SHP77 (cell line): ENCODE measurements at regions not wholly inside any gene's neighbourhood (a gene's known extent, or its start where the extent isn't known, plus 50 kb on each side); places are given as distances from the start of the nearest gene placed in this dataset.
"Not testable (repeated sequence)": the region's sequence is repeated elsewhere in the genome, so short reads cannot be mapped to it uniquely, and the experiment has no call there.

ENCODE experiments used
- DNase-seq, 2 experiments: peaks; one replicate each; lab custom pipeline; 2025; lab: John Stamatoyannopoulos, UW

GRCh38 chr4:30450474-30450873 is 269.7 kb upstream of the PCDH7 start:
- no peak for DNase-seq

GRCh38 chr4:30454504-30454903 is 265.7 kb upstream of the PCDH7 start:
- DNase-seq, result no peak

DNA sequence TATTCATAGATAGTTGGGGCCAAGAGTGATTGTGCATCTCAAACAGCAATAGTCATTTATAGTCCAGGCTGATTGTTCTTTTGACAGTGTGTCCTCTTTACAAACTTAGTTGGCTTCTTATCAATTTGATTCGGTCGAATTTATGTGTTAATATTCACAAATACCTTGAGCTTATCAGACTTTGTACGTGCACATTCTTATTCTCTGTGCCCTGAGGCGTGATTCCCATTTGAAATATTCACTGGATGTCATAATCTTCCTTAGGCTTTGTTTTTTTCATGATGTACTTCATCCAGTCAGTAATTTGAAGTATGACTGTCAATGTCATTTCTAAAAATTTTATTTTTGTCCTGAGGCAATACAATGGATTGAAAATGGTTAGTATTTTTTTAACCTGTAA is 263.5 kb upstream of the PCDH7 start:
- no peak for DNase-seq

DNA sequence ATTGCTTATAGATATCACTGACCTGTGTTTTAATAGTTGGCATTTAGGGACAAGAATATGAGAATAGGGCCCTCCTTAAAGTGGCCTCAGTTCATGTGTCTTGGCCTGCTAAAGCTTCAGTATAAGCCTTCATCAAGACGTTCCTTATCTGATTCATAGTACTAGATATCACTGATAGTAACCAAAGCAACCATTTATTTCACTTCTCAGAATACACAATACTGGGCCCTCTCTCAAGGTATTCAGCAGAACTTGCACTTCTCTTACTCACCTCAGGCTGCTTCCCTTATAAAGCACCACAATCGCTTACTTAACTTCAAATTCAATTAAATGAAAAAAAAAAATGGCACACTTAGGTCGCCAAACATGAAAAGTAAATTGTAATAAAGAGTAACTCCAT is 259.4 kb upstream of the PCDH7 start:
- no peak for DNase-seq

- no peak for DNase-seq
Measured at GRCh38 chr4:30461218-30461617, 259.0 kb upstream of the PCDH7 start.

GRCh38 chr4:30462445-30463090 is 257.6 kb upstream of the PCDH7 start:
- no peak for DNase-seq

DNA sequence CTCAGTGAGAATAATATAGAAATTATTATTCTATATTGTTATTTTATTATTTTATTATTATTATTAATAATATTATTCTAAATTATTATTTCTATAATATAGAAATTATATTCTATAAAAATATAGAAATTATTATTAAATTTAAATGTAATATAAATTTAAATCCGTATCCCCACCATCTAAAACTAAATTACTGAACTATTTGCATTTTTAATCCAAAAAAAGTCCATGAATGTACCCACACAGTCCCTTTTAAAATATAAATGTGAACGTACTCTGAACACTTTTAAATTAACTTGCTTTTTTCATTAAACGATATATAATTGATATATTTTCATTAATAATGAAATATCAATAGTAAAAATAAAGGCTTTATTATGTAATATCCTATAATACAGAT is 248.3 kb upstream of the PCDH7 start:
- no peak for DNase-seq

GRCh38 chr4:30473225-30473624 is 246.9 kb upstream of the PCDH7 start:
- DNase-seq, result no peak

GRCh38 chr4:30495251-30495650 is 224.9 kb upstream of the PCDH7 start:
- no peak for DNase-seq

DNA sequence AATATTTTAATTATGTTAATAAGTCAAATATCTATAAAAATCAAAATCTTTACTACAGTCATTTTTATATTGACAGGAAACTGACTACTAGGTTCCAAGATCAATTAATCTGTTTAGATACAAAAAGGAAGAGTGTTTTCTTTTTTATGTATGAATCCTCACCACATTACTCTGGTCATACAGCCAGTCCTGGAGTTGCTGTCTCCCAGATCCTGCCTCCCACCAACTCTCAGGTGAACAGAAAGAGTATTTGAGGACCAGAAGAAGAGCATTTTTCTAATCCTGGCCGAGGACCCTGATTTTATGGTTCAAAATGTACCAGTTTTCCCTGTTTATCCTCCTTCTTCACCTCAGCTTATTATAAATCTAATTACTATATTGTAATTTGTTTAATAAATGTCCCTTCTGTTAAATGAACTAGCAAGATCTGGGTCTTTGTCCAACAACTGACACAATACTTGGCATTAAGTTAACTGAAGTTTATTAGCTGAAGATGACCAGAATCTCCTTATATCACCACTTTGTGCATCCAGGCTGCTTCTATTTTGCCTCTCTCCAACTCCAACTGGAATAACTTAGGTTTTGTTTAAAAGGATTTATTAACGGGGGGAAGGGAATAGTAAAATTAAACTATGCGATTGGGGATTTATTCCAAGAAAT is 224.4 kb upstream of the PCDH7 start:
- DNase-seq, result no peak

GRCh38 chr4:30511751-30512150 is 208.4 kb upstream of the PCDH7 start:
- DNase-seq, result no peak

DNA sequence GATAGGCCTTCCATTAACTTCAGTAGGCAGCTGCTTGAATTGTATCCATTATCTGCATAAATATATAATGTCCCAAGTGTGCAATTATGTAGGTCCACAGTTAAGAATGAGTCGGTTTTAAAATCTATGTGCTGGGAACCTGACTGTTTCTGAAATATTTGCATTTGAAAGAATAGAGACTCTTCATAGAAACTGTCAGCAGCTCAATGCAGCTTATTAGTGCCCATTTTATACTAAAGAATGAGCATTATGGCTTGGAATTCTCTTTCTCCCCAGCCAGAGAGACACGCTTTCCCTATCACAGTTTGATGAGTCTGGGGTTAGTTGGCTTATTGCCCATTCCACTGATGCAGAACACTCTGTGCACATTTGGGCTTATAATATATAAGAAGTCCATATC is 202.0 kb upstream of the PCDH7 start:
- no peak for DNase-seq

GRCh38 chr4:30525662-30526315 is 194.4 kb upstream of the PCDH7 start:
- no peak for DNase-seq

DNA sequence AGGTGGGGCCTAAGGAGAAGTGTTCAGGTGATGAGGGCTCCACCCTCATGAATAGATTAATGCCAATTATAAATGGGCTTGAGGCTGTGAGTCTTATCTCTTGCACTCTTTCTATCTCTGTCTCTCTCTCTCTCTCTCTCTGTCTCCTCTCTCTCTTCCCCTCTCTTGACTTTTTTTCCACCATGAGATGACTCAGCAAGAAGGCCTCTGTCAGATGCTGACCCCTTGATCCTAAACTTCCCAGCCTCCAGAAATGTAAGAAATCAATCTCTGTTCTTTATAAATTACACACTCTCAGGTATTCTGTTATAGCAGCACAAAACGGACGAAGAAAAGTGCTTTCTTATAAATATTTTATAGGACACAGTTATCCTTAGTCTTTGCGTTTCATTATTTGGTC is 184.9 kb upstream of the PCDH7 start:
- DNase-seq, result no peak

DNA sequence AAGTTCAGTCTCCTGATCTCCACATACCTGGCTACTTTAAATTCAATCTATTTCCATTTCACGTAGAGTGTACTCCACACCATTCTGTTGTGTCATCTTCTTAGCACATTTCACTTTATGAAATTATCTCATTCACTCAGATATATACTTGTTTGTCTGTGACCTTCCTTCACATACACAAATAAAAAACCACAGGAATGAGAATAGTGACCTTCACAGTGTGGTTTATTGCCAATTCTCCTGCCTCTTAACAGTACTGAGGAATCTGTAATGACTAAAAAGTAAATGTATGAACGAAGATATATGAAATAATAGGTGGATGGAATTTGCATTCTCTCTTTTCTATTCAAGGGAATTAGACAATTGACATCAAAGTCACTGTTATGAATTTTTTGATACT is 183.9 kb upstream of the PCDH7 start:
- DNase-seq, result no peak

GRCh38 chr4:30537456-30537855 is 182.7 kb upstream of the PCDH7 start:
- DNase-seq, result no peak

GRCh38 chr4:30538794-30539193 is 181.4 kb upstream of the PCDH7 start:
- no peak for DNase-seq

DNA sequence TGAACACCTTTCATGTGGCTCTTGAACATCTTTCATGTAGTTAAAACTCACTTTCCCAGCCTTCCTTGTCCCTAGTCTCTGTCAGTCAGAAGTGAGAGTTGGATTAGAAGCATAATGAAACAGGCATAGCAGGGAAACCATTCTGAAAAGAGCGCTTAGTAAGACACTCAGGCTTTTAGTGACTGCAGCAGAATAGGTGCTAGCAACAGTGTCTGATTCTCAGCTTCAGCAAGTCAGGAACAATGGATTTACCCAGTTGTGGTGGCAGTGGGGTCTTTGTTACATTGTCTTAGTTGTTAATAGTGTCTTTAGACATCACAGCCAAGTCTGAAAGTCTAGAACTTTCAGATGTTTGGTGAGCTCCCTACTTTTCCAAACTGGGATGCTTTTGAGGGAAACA is 177.1 kb upstream of the PCDH7 start:
- DNase-seq, result no peak

DNA sequence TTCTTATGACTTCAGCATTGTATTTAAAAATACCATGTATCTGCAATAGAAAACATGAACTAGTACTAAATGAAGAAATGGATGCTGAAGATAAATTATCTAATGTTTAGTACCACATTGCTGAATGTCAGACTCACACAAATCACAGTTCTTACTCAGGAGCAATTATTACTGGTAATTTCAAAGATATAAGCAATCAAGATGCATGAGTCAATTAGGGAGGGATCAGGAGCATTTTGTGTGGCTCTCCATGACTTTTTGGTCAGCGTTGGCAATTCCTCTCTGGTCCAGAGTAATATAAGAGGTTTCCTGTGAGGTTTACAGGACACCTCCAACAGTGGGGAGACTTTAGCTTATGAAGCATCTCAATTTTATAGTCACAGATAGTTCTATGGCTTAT is 167.0 kb upstream of the PCDH7 start:
- no peak for DNase-seq

- no peak for DNase-seq
Measured at GRCh38 chr4:30553706-30554105, 166.5 kb upstream of the PCDH7 start.

GRCh38 chr4:30555775-30556174 is 164.4 kb upstream of the PCDH7 start:
- no peak for DNase-seq

DNA sequence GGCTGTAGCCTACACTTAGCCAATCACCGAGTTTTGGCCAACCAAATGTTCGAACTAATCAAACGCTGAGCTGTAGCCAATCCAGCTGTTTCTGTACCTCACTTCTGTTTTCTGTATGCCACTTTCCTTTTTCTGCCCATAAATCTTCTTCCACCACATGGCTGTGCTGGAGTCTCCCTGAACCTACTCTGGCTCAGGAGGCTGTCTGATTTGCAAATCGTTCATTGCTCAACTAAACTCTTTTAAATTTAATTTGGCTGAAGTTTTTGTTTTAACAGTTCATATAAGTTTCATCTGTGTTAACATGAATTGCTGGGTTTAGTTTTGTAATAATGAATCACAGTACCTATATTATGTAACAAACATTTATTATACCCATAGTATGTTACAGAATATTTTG is 160.7 kb upstream of the PCDH7 start:
- DNase-seq, result no peak

DNA sequence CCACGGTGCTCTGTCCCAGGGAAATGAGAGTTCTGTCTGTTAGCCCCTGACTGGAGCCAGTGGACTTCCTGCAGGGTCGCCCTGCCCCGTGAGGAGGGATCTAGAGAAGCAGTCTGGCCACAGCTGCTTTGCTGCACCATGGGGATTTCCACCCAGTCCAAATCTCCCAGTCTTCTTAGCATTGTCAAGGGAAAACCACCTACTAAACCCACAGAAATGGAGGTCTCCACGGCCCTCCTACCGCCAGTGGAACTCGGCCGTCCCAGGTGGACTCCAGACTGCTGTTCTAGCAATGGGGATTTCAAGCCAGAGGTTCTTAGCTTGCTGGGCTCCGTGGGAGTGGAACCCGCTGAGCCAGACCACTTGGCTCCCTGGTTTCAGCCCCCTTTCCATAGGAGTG is 133.3 kb upstream of the PCDH7 start:
- no peak for DNase-seq

DNA sequence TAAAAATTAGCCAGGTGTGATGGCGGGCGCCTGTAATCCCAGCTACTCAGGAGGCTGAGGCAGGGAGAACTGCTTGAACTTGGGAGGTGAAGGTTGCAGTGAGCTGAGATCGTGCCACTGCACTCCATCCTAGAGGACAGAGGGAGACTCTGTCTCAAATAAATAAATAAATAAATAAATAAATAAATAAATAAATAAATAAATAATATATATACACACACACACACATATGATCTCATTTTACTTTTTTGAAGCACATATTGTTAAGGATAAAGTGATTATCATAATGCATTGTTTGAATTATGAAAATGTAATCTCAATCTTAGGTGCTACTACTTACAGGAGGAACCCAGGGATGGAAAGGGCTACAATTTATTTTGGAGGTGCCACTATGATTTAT is 130.5 kb upstream of the PCDH7 start:
- DNase-seq, result not testable (repeated sequence)
